ENCODE measurements at regions not wholly inside any gene's neighbourhood (a gene's known extent, or its start where the extent isn't known, plus 50 kb on each side); places are given as distances from the start of the nearest gene placed in this dataset.
A peak's percentile ranks its signal among the peaks of the same experiment; 100 is the strongest.

- no peak for DNase-seq
Measured at GRCh38 chr6:142500250-142500786, 198.5 kb downstream of the ADGRG6 start.

GRCh38 chr6:142501795-142502194, 200.0 kb downstream of the ADGRG6 start:
- no peak for DNase-seq

- DNase-seq = no peak
Measured at GRCh38 chr6:142507065-142507464, 205.3 kb downstream of the ADGRG6 start.

GRCh38 chr6:142510211-142510610, 208.4 kb downstream of the ADGRG6 start:
- DNase-seq = no peak

- no peak for DNase-seq
Measured at GRCh38 chr6:142518126-142518525, 216.3 kb downstream of the ADGRG6 start.

GRCh38 chr6:142518761-142519160, 217.0 kb downstream of the ADGRG6 start:
- DNase-seq = no peak

- no peak for DNase-seq
Measured at GRCh38 chr6:142521791-142522190, 220.0 kb downstream of the ADGRG6 start.

- no peak for DNase-seq
Measured at GRCh38 chr6:142523515-142524375, 221.9 kb downstream of the ADGRG6 start.

- no peak for DNase-seq
Measured at GRCh38 chr6:142530566-142530965, 228.8 kb downstream of the ADGRG6 start.

GRCh38 chr6:142531727-142532126, 229.9 kb downstream of the ADGRG6 start:
- DNase-seq = no peak

GRCh38 chr6:142534076-142534475, 232.3 kb downstream of the ADGRG6 start:
- DNase-seq = no peak

- no peak for DNase-seq
Measured at GRCh38 chr6:142534484-142534883, 232.7 kb downstream of the ADGRG6 start.

GRCh38 chr6:142537612-142538478, 236.0 kb downstream of the ADGRG6 start:
- DNase-seq = no peak

GRCh38 chr6:142542704-142543233, 241.0 kb downstream of the ADGRG6 start:
- DNase-seq = no peak

- DNase-seq = no peak
Measured at GRCh38 chr6:142543606-142544005, 241.8 kb downstream of the ADGRG6 start.

GRCh38 chr6:142544199-142544838, 242.5 kb downstream of the ADGRG6 start:
- DNase-seq = no peak

- no peak for DNase-seq
Measured at GRCh38 chr6:142545147-142545546, 243.3 kb downstream of the ADGRG6 start.

GRCh38 chr6:142548566-142548965, 246.8 kb downstream of the ADGRG6 start:
- DNase-seq = no peak

GRCh38 chr6:142550310-142551063, 248.7 kb downstream of the ADGRG6 start:
- DNase-seq = no peak

GRCh38 chr6:142551274-142551811, 249.5 kb downstream of the ADGRG6 start:
- peak; percentile 54 for DNase-seq

- DNase-seq = no peak
Measured at GRCh38 chr6:142558786-142559185, 257.0 kb downstream of the ADGRG6 start.

Data from right forelimb (tissue), 1 donor.